DOHH2 (cell line): ENCODE measurements at regions not wholly inside any gene's neighbourhood (a gene's known extent, or its start where the extent isn't known, plus 50 kb on each side); places are given as distances from the start of the nearest gene placed in this dataset.

Source experiments
- H3F3A ChIP-seq: fragments of 200-600 bp; sonication (generic), shearing (Covaris generic); 2 replicates; pipeline ENCODE4 v1.6.0; 2016; ENCODE audit warnings: antibody characterized with exemption, mild to moderate bottlenecking; ENCODE audit not compliant: control insufficient read depth, insufficient read depth
- H3K27ac ChIP-seq: fragments of 200-600 bp; sonication (generic); 2 replicates; pipeline ENCODE4 v1.5.1; 2014; ENCODE audit warnings: low read depth, mild to moderate bottlenecking, low read length, moderate library complexity
- H3K27me3 ChIP-seq: fragments of 200-600 bp; sonication (generic); 2 replicates; pipeline ENCODE4 v1.6.1; 2014; ENCODE audit warnings: mild to moderate bottlenecking, low read length, mixed read lengths; ENCODE audit not compliant: control insufficient read depth
- H3K36me3 ChIP-seq: fragments of 200-600 bp; sonication (generic); 2 replicates; pipeline ENCODE4 v1.6.1; 2014; ENCODE audit warnings: mild to moderate bottlenecking, low read length, moderate library complexity, mixed read lengths; ENCODE audit not compliant: control insufficient read depth
- H3K4me1 ChIP-seq: fragments of 200-600 bp; sonication (generic); 2 replicates; pipeline ENCODE4 v1.6.1; 2014; ENCODE audit warnings: mild to moderate bottlenecking, low read length, mixed read lengths; ENCODE audit not compliant: control insufficient read depth
- H3K4me2 ChIP-seq: fragments of 200-600 bp; sonication (generic); 2 replicates; pipeline ENCODE4 v1.6.0; 2014; ENCODE audit warnings: mild to moderate bottlenecking, low read length, moderate library complexity
- H3K4me3 ChIP-seq: fragments of 200-600 bp; sonication (generic); 2 replicates; pipeline ENCODE4 v1.5.1; 2014; ENCODE audit warnings: mild to moderate bottlenecking, low read length, mixed read lengths
- H3K79me2 ChIP-seq: fragments of 200-600 bp; sonication (generic); 2 replicates; pipeline ENCODE4 v1.6.1; 2014; ENCODE audit warnings: mild to moderate bottlenecking, low read length, mixed read lengths; ENCODE audit not compliant: control insufficient read depth
- H3K9me2 ChIP-seq: fragments of 200-600 bp; sonication (generic); replicated peaks from 2 replicates; pipeline ENCODE4 v1.6.1; 2014; ENCODE audit warnings: mild to moderate bottlenecking, low read length, mixed read lengths; ENCODE audit not compliant: control insufficient read depth
- H3K9me3 ChIP-seq: fragments of 200-600 bp; sonication (generic); 2 replicates; pipeline ENCODE4 v1.6.1; 2014; ENCODE audit warnings: antibody characterized with exemption, low read length, mixed read lengths; ENCODE audit not compliant: control insufficient read depth, insufficient read depth
- H4K20me1 ChIP-seq: fragments of 200-600 bp; sonication (generic); 2 replicates; pipeline ENCODE4 v1.6.0; 2014; ENCODE audit warnings: low read depth, mild to moderate bottlenecking, antibody characterized with exemption, low read length, moderate library complexity; ENCODE audit not compliant: control insufficient read depth, insufficient read depth
- CTCF ChIP-seq: fragments of 200-600 bp; sonication (generic); IDR thresholded peaks from one replicate; pipeline ENCODE4 v1.5.1; 2014; ENCODE audit warnings: antibody characterized with exemption, mild to moderate bottlenecking, low read depth, low read length; ENCODE audit not compliant: poor library complexity, severe bottlenecking
- EZH2phosphoT487 ChIP-seq: fragments of 200-600 bp; sonication (generic); IDR thresholded peaks from 2 replicates; pipeline ENCODE4 v1.6.1; 2017; ENCODE audit warnings: borderline replicate concordance, mild to moderate bottlenecking, antibody characterized with exemption, low read length, moderate library complexity, mixed read lengths

DNA sequence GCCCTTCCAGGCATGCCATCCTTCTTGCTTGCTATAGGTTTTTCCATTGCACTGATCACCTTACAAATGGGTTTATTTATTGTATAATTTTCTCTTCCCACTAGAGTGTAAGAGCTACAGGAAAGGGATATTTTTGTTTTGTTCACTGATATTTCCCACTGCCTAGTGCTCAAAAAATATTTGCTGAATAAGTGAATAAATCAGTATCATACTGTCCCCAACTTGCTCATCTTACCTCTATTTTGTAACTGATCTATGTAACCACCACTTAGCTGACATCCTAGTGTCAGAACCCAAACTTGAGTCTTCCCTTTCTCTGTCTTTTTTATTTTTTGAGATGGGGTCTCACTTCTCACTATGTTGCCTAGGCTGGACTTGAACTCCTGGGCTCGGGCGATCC is 87.6 kb upstream of the TBC1D3K start:
- no peaks in the 10 kb centered on the region for H3K36me3 ChIP-seq
- no peaks in the 10 kb centered on the region for H3K9me3 ChIP-seq
- H3F3A ChIP-seq: peaks cover 3% of the 10 kb centered on the region

GRCh38 chr17:37834168-37834567 is 89.3 kb upstream of the HNF1B start:
- no peaks in the 10 kb centered on the region for H3K9me2 ChIP-seq
- no peaks in the 10 kb centered on the region for H3K79me2 ChIP-seq
- no peak overlapping the region for H3K27ac ChIP-seq
- TF ChIP-seq EZH2phosphoT487 (no peak), CTCF (no peak)
- H3K4me3 ChIP-seq: no peak overlapping the region
- peaks cover 17% of the 10 kb centered on the region; the same call in 1 of the 2 replicates for H3K27me3 ChIP-seq
- H4K20me1 ChIP-seq: no peaks in the 10 kb centered on the region
- peaks cover 14% of the 10 kb centered on the region for H3F3A ChIP-seq
- H3K4me2 ChIP-seq: no peak overlapping the region
- H3K9me3 ChIP-seq: no peaks in the 10 kb centered on the region
- no peaks in the 10 kb centered on the region for H3K36me3 ChIP-seq
- H3K4me1 ChIP-seq: peaks cover 33% of the 10 kb centered on the region

More for the DNA sequence above, 87.6 kb upstream of the TBC1D3K start:
- peaks cover 17% of the 10 kb centered on the region; the same call in 1 of the 2 replicates for H3K27me3 ChIP-seq
- no peak overlapping the region for H3K4me2 ChIP-seq
- peaks cover 22% of the 10 kb centered on the region for H3K4me1 ChIP-seq
- no peak for TF ChIP-seq CTCF
- no peak for TF ChIP-seq EZH2phosphoT487
- no peaks in the 10 kb centered on the region for H3K9me2 ChIP-seq
- H4K20me1 ChIP-seq: no peaks in the 10 kb centered on the region
- H3K4me3 ChIP-seq: no peak overlapping the region
- H3K27ac ChIP-seq: no peak overlapping the region
- no peaks in the 10 kb centered on the region for H3K79me2 ChIP-seq

DNA sequence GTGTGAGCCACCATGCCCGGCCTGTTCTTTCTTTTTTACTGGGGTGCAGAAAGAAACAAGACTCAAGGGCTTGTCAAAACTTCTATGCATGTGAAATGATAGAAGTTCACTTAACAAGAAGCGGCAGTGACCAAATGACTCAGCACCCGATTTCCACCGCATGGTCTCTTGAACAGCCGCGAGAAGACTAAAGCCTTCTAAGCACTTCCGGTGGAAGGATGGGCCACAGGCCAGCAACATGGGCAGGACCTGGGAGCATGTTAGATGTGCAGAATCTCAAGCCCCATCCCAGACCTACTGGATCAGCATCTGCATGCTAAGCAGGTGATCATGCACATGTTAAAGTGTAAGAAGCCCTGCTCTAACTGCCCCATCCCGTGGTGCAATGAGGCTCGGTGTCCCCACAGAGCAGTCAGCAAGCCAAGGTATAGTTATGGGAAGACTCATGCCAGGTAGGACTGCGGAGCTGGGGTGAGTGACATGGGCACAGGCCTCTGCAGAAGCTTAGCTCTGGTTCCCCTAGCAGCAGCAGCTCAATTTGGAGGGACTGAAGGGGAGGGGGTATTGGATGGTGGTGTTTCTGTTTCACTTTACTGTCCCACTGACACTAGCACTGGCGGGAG is 88.5 kb upstream of the HNF1B start:
- no peaks in the 10 kb centered on the region for H3K36me3 ChIP-seq
- no peak for TF ChIP-seq EZH2phosphoT487
- H3K27ac ChIP-seq: no peak overlapping the region
- H3K79me2 ChIP-seq: no peaks in the 10 kb centered on the region
- peaks cover 39% of the 10 kb centered on the region for H3K4me1 ChIP-seq
- peaks cover 18% of the 10 kb centered on the region for H3F3A ChIP-seq
- peaks cover 9% of the 10 kb centered on the region; the same call in 1 of the 2 replicates for H3K27me3 ChIP-seq
- H3K9me3 ChIP-seq: no peaks in the 10 kb centered on the region
- H3K4me3 ChIP-seq: no peak overlapping the region
- H4K20me1 ChIP-seq: no peaks in the 10 kb centered on the region
- no peak overlapping the region for H3K4me2 ChIP-seq
- no peaks in the 10 kb centered on the region for H3K9me2 ChIP-seq

DNA sequence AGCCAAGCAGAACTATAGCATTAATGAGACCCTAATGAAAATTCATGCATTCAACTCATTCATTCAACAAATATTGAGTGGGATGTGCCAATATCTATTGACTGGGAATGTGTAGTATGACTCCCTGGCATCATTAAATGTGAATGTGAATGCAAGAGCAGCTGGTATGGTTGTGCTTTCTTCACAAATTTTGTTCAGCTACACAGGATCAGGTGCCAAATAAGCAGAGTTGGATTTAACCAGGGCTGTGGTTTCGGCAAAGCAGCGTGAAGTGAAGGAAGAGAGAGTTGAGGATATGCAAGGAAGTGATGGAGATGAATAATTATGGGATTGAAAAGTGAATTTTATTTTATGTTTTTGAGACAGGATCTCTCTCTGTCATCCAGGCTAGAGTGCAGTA is 87.1 kb upstream of the HNF1B start:
- no peak for TF ChIP-seq EZH2phosphoT487
- no peak for TF ChIP-seq CTCF
- peaks cover 50% of the 10 kb centered on the region for H3K4me1 ChIP-seq
- no peaks in the 10 kb centered on the region for H3K9me3 ChIP-seq
- no peaks in the 10 kb centered on the region for H3K36me3 ChIP-seq
- H3F3A ChIP-seq: peaks cover 18% of the 10 kb centered on the region
- H4K20me1 ChIP-seq: no peaks in the 10 kb centered on the region
- H3K79me2 ChIP-seq: no peaks in the 10 kb centered on the region
- 0 out of 2 replicates have a peak, but pooled peaks cover 3% of the 10 kb centered on the region for H3K27me3 ChIP-seq
- H3K4me3 ChIP-seq: no peak overlapping the region
- H3K4me2 ChIP-seq: no peak overlapping the region
- H3K27ac ChIP-seq: no peak overlapping the region
- no peaks in the 10 kb centered on the region for H3K9me2 ChIP-seq
